Posterior cingulate gyrus (tissue), 11 donors: ENCODE measurements at regions not wholly inside any gene's neighbourhood (a gene's known extent, or its start where the extent isn't known, plus 50 kb on each side); places are given as distances from the start of the nearest gene placed in this dataset.
A peak's percentile ranks its signal among the peaks of the same experiment; 100 is the strongest.

Experiments used
- DNase-seq, 10 donors: peaks; one replicate each; pipeline versions ENCODE4 v3.0.0 to v3.0.0-alpha.2; 2020 to 2021; ENCODE audit warnings: mixed read lengths in 3 of 10
- intact Hi-C: fragments of 100-400 bp; cut with DNase I; formaldehyde crosslinking; loops from one replicate; pipeline ENCODE4 v1.15.1; 2023

DNA sequence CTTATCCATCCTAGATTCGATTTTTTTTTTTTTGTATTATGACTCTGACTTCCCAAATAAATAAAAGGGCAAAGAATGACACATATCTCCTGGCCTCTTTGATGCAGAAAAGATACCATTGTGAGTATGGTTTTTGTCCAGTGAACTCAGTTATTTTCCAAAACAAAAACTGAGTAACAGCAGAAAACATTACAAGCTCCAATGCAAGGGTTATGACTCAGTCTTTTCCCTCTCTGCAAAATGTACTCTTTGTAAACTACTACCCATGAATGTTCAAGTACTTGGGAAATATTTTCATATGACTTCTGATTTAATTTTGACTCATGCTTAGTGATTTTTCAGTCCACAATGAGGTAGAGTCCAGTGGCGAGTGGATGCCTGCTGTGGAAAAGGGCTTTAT lies 355.3 kb downstream of the RNF144B start:
- intact Hi-C loops: loop anchor here (10.0 kb wide), 2 partner anchors 472 to 1312 kb away; no protein-coding TSS in a partner anchor

DNA sequence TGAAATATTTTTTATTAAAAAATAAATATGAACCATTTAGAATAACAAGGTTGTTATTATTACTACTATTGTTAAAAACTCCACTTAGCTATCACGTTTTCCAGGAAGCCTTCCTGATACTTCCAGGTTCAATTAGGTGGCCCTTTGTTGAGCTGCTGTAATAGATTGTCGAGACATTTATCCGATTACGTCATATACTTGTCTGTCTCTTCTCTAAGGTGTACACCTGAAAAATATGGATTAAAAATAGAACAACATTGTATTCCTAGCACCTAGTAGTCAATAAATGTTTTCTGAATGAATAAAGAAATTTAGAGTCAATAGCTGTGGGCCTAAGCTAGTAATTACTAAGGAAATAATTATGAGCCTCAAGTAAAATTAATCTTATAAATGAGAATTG lies 359.6 kb downstream of the RNF144B start:
- no peak for DNase-seq
- intact Hi-C loops: loop anchor here (5.0 to 10.0 kb wide), 4 partner anchors 149 to 1308 kb away; no protein-coding TSS in a partner anchor

More for the DNA sequence above, 355.3 kb downstream of the RNF144B start:
- no peak for DNase-seq

DNA sequence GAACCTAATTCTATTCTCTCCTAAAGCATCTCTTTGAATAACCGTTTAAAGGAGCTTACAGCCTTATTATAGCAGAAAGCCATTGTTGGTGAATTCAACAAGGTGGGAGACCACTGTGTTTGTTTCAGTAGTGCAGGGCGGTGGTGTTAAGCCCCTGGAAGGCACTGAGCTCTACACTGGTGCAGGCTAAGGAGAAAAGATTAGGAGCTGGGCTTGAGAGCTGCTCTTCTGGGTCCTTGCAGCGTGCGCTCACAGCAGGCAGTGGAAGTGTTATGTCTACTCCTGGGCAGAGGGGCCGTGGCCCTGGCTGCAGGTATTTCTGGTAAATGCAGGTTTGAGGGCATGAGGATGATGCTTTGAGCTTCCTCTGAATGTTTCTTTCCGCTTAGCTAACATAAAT lies 361.2 kb downstream of the RNF144B start:
- intact Hi-C loops: loop anchor here (5.0 to 10.0 kb wide), 4 partner anchors 151 to 1306 kb away; no protein-coding TSS in a partner anchor
- peak in 1 of 10 donors; percentile 49 for DNase-seq

- intact Hi-C loops: no loop called here
- DNase-seq: no peak
Measured at GRCh38 chr6:18752278-18753068, 365.3 kb downstream of the RNF144B start.

DNA sequence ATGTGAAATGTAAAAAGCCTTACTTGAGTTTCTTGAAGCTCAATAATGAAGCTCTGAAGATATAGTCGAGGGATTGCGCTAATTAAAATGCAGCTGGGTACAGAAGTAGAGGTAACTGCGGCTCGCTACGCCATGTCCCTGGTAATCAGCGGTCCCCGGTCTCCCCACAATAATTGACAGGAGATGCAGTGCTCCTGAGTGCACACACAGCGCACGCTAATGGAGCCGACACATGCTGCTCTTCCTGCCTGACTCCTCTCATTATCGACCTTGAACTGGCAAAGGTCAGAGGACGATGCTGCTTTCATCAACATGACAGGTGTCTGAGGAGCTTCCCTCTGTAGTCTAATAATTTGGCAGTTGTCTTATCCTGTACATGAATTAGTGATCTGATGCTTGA lies 365.9 kb downstream of the RNF144B start:
- intact Hi-C loops: no loop called here
- DNase-seq: no peak

- DNase-seq: no peak
- intact Hi-C loops: no loop called here
Measured at GRCh38 chr6:18763086-18763485, 375.9 kb downstream of the RNF144B start.

GRCh38 chr6:18784794-18785193 lies 397.6 kb downstream of the RNF144B start:
- no peak for DNase-seq
- intact Hi-C loops: no loop called here

DNA sequence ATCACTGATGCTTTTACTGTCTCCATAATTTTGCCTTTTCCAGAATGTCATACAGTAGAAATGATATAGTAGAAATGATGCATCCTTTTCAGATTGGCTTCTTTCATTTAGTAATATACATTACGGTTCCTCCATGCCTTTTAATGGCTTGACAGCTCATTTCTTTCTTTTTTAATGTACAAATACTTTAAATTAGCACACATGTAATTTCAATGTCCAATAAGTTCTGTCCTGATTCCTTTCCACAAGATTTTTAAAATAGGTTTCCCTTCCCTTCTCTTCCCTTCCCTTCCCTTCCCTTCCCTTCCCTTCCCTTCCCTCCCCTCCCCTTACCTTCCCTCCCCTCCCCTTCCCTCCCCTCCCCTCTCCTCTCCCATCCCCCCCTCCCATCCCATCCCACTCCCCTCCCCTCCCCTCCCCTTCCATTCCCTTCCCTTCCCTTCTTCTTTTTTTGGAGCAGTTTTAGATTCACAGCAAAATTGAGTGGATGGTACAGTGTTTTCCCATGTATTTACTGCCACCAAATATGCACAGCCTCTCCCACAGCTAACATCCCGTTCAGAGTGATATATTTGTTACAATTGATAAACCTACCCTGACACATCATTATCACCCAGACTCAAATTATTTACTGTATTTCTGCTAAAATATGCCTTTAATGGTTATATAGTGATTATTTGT lies 398.8 kb downstream of the RNF144B start:
- DNase-seq: no peak
- intact Hi-C loops: no loop called here

GRCh38 chr6:18792866-18793265 lies 405.7 kb downstream of the RNF144B start:
- intact Hi-C loops: no loop called here
- no peak for DNase-seq

DNA sequence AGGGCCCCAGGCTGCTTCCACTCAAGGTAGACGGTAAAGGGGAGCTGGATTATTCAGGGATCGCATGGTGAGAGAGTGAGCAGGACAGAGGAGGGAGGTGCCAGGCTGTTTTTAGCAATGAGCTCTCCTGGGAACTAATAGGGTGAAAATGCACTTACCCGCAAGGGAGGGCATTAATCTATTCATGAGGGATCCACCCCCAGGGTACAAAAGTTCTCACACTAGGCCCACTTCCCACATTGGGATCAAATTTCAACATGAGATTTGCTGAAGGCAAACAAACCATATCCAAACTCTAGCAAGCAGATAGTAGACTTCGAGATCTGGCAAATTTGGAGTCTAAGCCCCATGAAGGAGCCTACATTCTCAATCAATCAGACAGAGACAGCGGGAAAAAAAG lies 408.6 kb downstream of the RNF144B start:
- no peak for DNase-seq
- intact Hi-C loops: no loop called here

DNA sequence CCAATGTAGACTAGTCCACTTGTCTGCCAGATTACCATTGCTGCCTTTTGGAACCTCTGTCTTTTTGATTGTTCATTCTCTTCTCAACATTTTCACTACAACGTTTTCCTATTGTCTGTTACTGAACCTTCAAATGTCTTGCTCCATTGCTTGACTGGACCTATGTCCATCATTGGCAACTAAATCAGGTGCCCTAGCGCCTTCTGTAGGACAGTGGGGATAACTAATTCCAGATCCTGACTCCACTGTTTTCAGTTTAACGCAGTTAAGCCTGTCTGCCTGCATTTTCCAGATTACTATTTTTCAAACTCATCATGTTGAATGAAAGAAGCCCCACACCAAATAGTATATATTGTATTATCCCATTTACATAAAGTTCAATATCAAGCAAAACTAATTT lies 433.6 kb downstream of the RNF144B start:
- DNase-seq: no peak
- intact Hi-C loops: no loop called here

DNA sequence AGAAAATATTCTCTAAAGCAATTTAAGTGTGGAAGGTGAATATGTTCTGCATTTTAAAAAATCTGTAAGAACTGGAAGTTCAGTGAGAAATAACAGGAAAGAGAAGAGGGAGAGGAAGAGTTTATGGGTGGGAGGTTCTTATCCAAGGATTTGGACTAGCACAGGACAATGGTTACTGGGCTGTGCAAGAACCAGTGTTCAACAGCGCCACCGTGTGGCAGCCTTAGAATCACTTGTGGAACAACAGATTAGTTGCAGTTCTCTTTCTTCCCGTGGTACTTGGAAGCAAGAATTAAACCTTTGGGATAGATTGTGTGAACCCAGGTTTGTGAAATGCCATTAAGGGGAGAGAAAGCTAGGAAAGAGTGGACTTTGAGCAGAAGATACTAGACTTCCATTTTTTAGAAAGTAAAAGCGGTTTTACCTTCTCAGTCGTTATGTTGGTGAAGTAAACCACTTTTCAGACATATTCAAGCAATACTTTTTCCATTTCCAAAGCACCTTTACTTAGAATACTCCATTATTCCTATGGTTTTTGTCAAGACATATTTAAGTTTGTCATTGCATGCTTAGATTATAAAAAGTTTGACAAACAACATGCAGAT lies 436.7 kb downstream of the RNF144B start:
- DNase-seq: no peak
- intact Hi-C loops: no loop called here

DNA sequence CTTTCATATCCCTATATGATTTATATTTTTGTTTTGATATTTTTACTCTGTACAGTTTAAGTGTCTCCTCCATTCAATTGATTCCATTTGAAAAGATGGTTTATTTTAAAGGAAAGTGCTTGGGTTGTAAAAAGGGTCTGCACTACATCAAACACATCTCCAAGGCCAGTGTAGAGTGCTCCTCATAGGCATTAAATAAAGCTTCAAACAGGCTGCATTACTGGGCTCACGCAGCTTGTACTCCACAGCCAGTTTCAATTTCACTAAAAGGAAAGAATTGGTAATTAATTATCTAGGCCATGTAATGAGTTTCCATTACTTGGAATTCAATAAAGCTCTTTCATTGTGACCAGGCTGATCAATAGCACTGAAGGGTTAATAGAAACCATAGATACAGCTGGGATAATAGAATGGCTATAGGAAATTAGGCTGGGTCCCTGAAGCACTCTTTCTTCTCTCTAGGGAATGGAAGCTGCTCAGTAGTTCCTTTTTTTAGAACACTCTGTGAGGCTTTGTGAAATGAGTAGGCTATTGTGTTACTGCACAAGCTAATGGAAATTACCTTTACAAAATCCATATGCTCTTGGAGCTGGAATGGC lies 442.2 kb downstream of the RNF144B start:
- no peak for DNase-seq
- intact Hi-C loops: no loop called here

DNA sequence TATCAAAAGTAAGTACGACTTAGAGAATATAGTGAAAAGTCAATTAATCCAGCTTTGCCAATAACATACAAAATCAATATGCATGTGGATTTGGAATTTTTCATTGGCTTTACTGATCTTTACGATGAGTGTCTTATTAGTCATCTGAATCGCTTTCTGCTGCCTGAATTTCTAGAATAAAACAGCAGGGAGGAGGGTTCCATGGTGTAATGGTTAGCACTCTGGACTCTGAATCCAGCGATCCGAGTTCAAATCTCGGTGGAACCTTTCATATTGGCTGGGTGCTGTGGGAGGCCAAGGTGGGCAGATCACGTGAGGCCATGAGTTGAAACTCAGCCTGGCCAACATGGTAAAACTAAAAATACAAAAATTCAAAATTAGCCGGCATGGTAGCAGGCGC lies 448.8 kb downstream of the RNF144B start:
- DNase-seq: no peak
- intact Hi-C loops: no loop called here

GRCh38 chr6:18837013-18837412 lies 449.9 kb downstream of the RNF144B start:
- intact Hi-C loops: no loop called here
- DNase-seq: no peak

DNA sequence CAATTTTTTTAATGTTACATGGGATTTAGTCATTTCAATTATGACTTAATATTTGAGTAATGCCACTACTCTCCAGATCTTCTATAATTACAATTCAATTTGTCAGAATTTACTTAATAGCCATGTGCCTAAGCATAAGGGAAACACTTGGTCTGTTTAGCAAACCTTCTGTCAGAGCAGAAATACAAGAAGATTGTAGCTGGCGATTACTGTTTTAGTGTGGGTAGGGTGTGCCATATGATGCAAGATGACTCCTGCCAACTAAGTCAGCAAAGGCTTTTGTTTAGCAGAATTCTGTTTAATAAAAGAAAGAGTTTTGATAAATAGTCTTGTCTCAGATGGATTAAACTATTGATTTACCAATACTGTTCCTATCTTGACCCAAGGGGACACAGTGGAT lies 455.4 kb downstream of the RNF144B start:
- no peak for DNase-seq
- intact Hi-C loops: no loop called here

DNA sequence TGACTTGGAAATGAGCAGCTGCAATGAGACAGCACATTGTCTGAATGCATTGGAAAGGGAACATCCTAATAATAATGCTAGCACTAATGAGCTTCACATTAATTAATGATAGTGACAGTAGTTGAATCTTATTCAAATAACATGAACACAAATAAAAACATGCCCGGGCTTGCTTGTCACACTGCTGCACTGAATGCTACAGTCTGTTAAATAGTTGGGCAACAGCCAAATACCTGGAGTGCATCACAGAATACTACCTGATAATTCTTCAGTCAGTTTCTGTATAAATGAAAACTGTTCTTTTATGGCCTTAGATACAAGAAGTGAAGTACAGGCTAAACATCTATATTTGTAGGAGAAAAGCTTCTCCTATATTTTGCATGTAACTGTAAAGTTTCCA lies 458.7 kb downstream of the RNF144B start:
- intact Hi-C loops: no loop called here
- no peak for DNase-seq

DNA sequence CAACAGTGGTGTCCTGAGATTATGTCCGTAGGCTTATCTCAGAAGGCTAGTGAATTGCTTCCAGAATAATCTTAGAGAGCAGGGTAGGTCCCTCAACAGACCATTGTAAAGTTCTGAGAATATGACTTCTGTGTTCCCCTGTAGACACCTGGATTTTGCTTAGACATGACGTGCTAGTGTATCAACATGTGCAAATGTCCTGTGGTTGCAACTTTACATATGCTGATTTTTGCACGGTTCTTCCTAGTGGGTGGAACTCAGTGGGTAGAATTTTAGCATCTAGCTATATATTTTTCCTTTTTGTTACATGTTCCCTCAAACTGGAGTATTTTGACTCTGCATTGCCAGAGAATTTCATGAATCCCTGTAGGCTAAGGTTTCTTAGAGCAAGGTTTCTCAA lies 459.2 kb downstream of the RNF144B start:
- no peak for DNase-seq
- intact Hi-C loops: no loop called here

DNA sequence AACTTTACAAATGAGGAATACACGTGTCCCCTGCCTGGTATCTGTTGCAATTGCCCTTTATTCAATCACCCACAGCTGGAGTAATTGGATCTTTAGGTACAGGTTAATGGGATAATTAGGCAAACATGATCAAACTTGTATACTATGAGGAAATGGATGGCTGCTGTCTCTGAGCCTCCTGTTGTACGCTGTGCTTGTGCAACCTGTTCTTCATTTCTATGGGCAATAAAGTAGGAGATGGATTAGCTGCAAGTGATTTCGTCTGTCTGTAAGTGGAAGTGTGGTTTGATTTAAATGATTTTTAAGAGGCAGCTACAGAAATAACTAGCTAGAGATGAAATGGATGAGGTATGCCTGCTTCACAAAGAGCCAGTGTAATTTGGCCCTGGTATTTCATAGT lies 474.1 kb downstream of the RNF144B start:
- DNase-seq: no peak
- intact Hi-C loops: no loop called here

DNA sequence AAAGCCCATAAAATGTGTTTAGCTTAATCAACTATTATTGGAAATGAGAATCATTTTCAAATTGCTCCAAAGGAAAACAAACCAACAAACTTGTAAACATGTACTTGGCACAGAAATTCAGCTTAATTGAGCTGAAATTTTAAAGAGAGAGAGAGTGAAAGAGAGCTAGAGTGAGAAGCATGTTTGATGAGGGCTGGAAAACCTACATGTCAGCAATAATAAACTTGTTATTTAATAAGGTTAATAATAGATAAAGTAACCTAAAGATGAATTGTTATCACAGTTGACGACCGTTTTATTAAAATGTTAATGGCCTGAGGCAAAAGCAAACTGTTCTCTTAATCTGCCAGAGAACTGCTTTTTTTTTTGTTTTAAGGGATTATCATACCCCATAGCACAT lies 496.1 kb downstream of the RNF144B start:
- no peak for DNase-seq
- intact Hi-C loops: no loop called here

GRCh38 chr6:18883851-18884250 lies 496.7 kb downstream of the RNF144B start:
- intact Hi-C loops: no loop called here
- no peak for DNase-seq
